Keratinocyte (primary cell): ENCODE measurements at regions not wholly inside any gene's neighbourhood (a gene's known extent, or its start where the extent isn't known, plus 50 kb on each side); places are given as distances from the start of the nearest gene placed in this dataset.
"Not testable (repeated sequence)": the region's sequence is repeated elsewhere in the genome, so short reads cannot be mapped to it uniquely, and the experiment has no call there.

Experiments
- DNase-seq: peaks from one replicate; pipeline ENCODE4 v3.0.0-alpha.2; 2011; ENCODE audit warnings: low read depth, missing footprints, low spot score
- FAIRE-seq: peaks from 2 replicates; lab custom pipeline; 2011; peaks lifted over from hg19 to GRCh38; lab: Jason Lieb, UNC
- H2AFZ ChIP-seq: 2 replicates; pipeline ENCODE4 v1.6.0; 2012; ENCODE audit warnings: low read length, control low read depth, inconsistent platforms; ENCODE audit not compliant: control insufficient read depth
- H3K27ac ChIP-seq: 2 replicates; pipeline ENCODE4 v1.5.1; 2011; ENCODE audit warnings: low read length; ENCODE audit not compliant: control insufficient read depth, insufficient read depth
- H3K27me3 ChIP-seq: 3 replicates; pipeline ENCODE4 v1.6.0; 2011; ENCODE audit warnings: low read length; ENCODE audit not compliant: control insufficient read depth, insufficient read depth; ENCODE audit errors: extremely low read depth
- H3K36me3 ChIP-seq, 2 experiments: 2 replicates in 1 of 2; 3 replicates in 1 of 2; pipeline ENCODE4 v1.5.1; 2011; ENCODE audit warnings: low read length in 2 of 2, mild to moderate bottlenecking in 1 of 2; ENCODE audit not compliant: control insufficient read depth in 2 of 2, insufficient read depth in 2 of 2; ENCODE audit errors: extremely low read depth in 1 of 2
- H3K4me1 ChIP-seq: 3 replicates; pipeline ENCODE4 v1.5.1; 2011; ENCODE audit warnings: low read length; ENCODE audit not compliant: control insufficient read depth, insufficient read depth; ENCODE audit errors: extremely low read depth
- H3K4me2 ChIP-seq: 3 replicates; pipeline ENCODE4 v1.6.0; 2011; ENCODE audit warnings: low read depth, low read length; ENCODE audit not compliant: control insufficient read depth, insufficient read depth; ENCODE audit errors: extremely low read depth
- H3K4me3 ChIP-seq, 3 experiments: fragments of 200-600 bp in 1 of 3; sonication (generic) in 1 of 3; 2 replicates in 2 of 3; 3 replicates in 1 of 3; pipeline ENCODE4 v1.5.1; 2011 to 2016; ENCODE audit warnings: low read length in 3 of 3, mild to moderate bottlenecking in 3 of 3, control low read depth in 2 of 3, inconsistent platforms in 1 of 3, low read depth in 1 of 3, mixed read lengths in 1 of 3, mixed run types in 1 of 3, moderate library complexity in 1 of 3; ENCODE audit not compliant: control insufficient read depth in 2 of 3, insufficient read depth in 2 of 3; ENCODE audit errors: extremely low read depth in 1 of 3
- H3K79me2 ChIP-seq: 2 replicates; pipeline ENCODE4 v1.6.0; 2012; ENCODE audit warnings: low read length; ENCODE audit not compliant: control insufficient read depth, insufficient read depth
- H3K9ac ChIP-seq: 3 replicates; pipeline ENCODE4 v1.6.0; 2011; ENCODE audit warnings: low read length; ENCODE audit not compliant: control insufficient read depth, insufficient read depth; ENCODE audit errors: extremely low read depth
- H3K9me1 ChIP-seq: 3 replicates; pipeline ENCODE4 v1.6.0; 2011; ENCODE audit warnings: low read length; ENCODE audit not compliant: control insufficient read depth, insufficient read depth; ENCODE audit errors: extremely low read depth
- H3K9me3 ChIP-seq: 2 replicates; pipeline ENCODE4 v1.5.1; 2012; ENCODE audit warnings: low read depth, low read length; ENCODE audit not compliant: control insufficient read depth
- H4K20me1 ChIP-seq: 3 replicates; pipeline ENCODE4 v1.6.0; 2011; ENCODE audit warnings: low read length; ENCODE audit not compliant: control insufficient read depth, insufficient read depth; ENCODE audit errors: extremely low read depth
- dilution Hi-C: fragments of 300-500 bp; cut with MboI; formaldehyde crosslinking; loops from one replicate; pipeline ENCODE4 v1.7.0; 2020; ENCODE audit warnings: low sequenced_read_pairs; ENCODE audit not compliant: extremely low pct_ligation_motif_present
- TF ChIP-seq, protein P1 (sequence below), 3 experiments: IDR thresholded peaks in 1 of 3; conservative IDR thresholded peaks in 1 of 3; optimal IDR thresholded peaks in 1 of 3; 2 replicates in 2 of 3; 3 replicates in 1 of 3; pipeline versions ENCODE3 to v1.5.1; 2011; ENCODE audit warnings: low read length in 3 of 3, mild to moderate bottlenecking in 3 of 3, moderate library complexity in 2 of 3, control low read depth in 1 of 3, inconsistent platforms in 1 of 3; ENCODE audit not compliant: insufficient read depth in 2 of 3; ENCODE audit errors: extremely low read depth in 1 of 3

DNA sequence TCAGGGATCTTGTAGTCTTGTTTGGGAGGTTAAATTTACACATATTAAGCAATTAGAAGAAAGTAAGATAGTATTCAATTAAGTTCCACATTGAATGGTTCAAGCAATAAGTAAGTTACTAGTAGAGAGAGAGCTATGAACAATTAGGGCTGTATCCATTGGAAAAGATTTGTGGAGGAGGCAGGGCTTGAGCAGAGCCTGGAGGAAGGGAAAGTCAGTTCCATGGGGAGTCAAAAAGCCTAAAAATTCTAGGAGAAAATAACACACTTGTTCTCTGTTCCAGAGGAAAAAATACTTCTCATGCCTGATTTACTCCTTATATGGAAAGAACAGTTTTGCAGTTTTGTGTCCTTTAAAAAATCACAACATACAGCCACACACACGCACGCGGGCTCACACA, 730.0 kb downstream of the PRIM2 start:
- FAIRE-seq, H4K20me1 ChIP-seq, H2AFZ ChIP-seq, H3K9ac ChIP-seq, dilution Hi-C loops, H3K79me2 ChIP-seq, H3K27me3 ChIP-seq, DNase-seq, H3K27ac ChIP-seq, H3K4me3 ChIP-seq, H3K36me3 ChIP-seq, H3K4me2 ChIP-seq, H3K4me1 ChIP-seq, H3K9me3 ChIP-seq, H3K9me1 ChIP-seq: not testable (repeated sequence)

DNA sequence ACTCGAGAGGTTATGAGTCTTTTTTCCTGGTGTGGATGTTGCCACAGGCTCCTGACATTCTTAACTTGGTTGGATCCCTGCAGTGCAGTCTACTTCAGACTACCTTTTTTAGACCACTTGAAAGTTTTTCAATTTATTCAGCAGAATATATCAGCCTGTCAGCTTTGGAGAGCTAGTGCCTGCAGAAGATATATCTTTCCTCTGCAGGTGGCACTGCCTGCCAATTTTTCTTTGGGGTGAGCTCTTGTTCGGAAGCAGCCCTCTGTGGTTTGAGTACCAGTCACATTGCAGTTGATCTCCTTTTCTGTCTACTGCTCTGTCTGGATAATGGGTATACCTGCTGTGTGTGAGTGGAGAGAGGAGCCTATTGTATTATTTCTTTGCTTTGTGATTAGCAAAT, 730.4 kb downstream of the PRIM2 start:
- dilution Hi-C loops, H3K9me1 ChIP-seq, H3K4me1 ChIP-seq, H3K4me3 ChIP-seq, H2AFZ ChIP-seq, H3K27me3 ChIP-seq, H3K9ac ChIP-seq, DNase-seq, H3K27ac ChIP-seq, H3K36me3 ChIP-seq, H3K4me2 ChIP-seq, H3K9me3 ChIP-seq, H3K79me2 ChIP-seq, H4K20me1 ChIP-seq: not testable (repeated sequence)
- TF ChIP-seq, protein P1, sequence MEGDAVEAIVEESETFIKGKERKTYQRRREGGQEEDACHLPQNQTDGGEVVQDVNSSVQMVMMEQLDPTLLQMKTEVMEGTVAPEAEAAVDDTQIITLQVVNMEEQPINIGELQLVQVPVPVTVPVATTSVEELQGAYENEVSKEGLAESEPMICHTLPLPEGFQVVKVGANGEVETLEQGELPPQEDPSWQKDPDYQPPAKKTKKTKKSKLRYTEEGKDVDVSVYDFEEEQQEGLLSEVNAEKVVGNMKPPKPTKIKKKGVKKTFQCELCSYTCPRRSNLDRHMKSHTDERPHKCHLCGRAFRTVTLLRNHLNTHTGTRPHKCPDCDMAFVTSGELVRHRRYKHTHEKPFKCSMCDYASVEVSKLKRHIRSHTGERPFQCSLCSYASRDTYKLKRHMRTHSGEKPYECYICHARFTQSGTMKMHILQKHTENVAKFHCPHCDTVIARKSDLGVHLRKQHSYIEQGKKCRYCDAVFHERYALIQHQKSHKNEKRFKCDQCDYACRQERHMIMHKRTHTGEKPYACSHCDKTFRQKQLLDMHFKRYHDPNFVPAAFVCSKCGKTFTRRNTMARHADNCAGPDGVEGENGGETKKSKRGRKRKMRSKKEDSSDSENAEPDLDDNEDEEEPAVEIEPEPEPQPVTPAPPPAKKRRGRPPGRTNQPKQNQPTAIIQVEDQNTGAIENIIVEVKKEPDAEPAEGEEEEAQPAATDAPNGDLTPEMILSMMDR (optimal IDR thresholded peaks at IDR 0.05 in 1 of 3, IDR thresholded peaks at IDR 0.05 in 1 of 3, conservative IDR thresholded peaks at IDR 0.05 in 1 of 3; ENCODE audit: extremely low read depth in 1 of 3, insufficient read depth in 2 of 3, low read length in 3 of 3): peak in 1 of 3 experiments; percentile 20
- FAIRE-seq: peak; percentile 61

DNA sequence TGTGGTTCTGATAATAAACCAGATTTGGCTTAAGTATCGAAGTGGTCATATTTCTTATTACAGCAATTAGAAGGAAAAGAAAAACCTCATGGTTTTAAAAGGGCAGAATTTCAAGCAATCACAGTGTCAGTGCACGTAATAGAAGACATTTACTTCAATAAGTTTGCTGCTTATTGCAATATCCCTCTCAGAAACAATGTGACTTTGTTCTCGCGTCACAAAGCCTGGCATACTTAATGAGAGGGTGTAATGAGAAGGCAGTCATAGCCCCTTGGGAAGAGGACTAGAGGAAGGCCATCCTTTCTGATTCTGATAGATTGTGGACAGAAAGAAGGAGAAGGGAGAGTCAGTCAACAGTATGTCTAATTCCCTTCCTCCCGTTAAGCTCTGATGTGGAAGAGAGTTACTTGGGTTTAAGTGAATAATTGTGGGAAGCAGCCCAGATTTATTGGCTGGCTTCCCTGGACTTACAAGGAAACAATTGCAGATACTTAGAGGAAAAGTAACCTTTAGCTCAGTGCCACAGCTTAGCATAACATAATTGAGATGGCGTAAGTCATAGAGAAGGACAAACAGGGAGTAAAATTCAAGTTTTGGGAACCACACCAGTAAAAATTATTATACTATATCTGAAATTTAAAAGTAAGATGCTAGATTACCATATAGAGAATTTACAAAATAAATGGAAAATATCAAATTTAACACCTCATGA, 738.2 kb downstream of the PRIM2 start:
- H4K20me1 ChIP-seq, H3K9me3 ChIP-seq, H3K27ac ChIP-seq, H3K4me2 ChIP-seq, dilution Hi-C loops, H3K79me2 ChIP-seq, H3K4me3 ChIP-seq, H3K36me3 ChIP-seq, H3K4me1 ChIP-seq, H2AFZ ChIP-seq, H3K27me3 ChIP-seq, H3K9ac ChIP-seq, DNase-seq, H3K9me1 ChIP-seq: not testable (repeated sequence)
- FAIRE-seq: peak; percentile 56

DNA sequence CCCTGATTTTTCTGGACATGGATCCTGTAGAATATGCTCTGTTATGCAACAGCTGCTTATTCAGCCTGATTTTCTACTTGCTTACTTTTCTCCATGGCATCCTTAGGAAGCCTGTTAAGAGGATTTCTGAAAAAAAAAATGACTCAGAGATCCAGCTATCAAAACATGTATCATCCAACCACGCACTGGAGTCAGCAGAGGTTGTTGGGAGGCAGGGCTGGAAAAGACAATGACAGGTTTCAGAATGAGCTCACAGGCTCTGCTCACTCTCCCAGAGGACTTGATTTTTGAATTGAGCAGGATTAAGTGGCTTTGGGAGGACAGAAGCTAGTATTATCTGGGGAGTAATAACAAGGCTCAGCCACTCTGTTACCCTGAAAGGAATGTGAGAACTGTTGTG, 742.3 kb downstream of the PRIM2 start:
- H3K27me3 ChIP-seq, H3K9ac ChIP-seq, H3K27ac ChIP-seq, DNase-seq, FAIRE-seq, H3K9me1 ChIP-seq, dilution Hi-C loops, H3K36me3 ChIP-seq, H4K20me1 ChIP-seq, H3K4me1 ChIP-seq, H2AFZ ChIP-seq, H3K4me3 ChIP-seq, H3K9me3 ChIP-seq, H3K4me2 ChIP-seq, H3K79me2 ChIP-seq: not testable (repeated sequence)
